GM19238 (cell line): ENCODE measurements at regions not wholly inside any gene's neighbourhood (a gene's known extent, or its start where the extent isn't known, plus 50 kb on each side); places are given as distances from the start of the nearest gene placed in this dataset.

Experiments used
- DNase-seq: peaks from one replicate; pipeline ENCODE4 v3.0.0; 2011; ENCODE audit warnings: low spot score; ENCODE audit not compliant: insufficient read length

- DNase-seq: no peak
These were observed 57.0 kb upstream of the FRMD4B start for GRCh38 chr3:69442771-69443311.

- DNase-seq: no peak
These were observed 55.8 kb upstream of the FRMD4B start for GRCh38 chr3:69441732-69442131.

DNA sequence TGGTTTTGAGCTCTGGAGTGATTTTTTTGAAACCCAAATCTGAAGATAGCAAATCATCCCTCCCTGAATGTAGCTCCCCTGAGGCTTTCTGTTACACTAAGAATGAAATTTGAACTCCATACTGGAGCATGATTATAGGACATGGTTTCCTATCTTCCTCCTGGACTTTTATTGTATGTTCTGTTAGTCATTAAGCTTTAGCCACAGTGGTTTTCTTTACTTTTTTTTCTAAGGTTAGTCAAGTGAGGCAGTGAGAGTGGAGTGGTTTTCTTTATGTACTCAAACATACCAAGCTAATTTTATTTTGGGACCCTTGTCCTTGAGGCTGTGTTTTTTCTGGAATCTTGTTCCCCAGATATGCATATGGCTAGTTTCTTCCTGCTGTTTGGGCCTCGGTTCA lies 55.2 kb upstream of the FRMD4B start:
- no peak for DNase-seq

DNA sequence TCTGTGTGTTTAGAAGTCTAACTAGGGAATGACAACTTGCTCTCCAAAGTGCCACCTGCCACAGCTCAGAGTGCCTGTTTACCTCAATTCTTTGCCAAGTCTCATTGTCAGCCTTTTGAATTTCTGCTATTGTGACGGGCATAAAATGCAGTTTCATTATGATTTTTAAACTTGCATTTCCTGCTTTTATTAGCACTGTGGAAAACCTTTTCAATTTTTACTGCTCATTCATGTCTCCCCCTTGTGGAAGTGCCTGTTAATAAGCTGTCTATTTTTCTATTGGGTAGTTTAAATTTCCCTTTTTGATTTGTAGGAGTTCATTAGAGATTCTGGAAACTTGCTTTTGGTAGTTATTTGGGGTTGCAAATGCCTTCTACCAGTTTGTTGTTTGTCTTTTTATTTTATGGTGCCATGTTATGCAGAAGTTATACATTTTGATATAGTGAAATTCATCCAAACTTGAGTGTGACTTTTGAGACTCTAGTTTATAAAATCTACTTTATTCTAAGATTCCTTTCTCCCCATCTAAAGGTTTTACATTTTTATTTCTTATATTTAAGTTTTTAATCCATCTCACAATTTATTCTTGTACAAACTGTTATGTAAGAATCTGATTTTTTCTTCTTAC lies 53.9 kb upstream of the FRMD4B start:
- DNase-seq: no peak

GRCh38 chr3:69438476-69438875 lies 52.6 kb upstream of the FRMD4B start:
- DNase-seq: no peak

GRCh38 chr3:69435274-69436265 lies 49.7 kb upstream of the FRMD4B start:
- DNase-seq: no peak
